ENCODE measurements at regions not wholly inside any gene's neighbourhood (a gene's known extent, or its start where the extent isn't known, plus 50 kb on each side); places are given as distances from the start of the nearest gene placed in this dataset.

DNA sequence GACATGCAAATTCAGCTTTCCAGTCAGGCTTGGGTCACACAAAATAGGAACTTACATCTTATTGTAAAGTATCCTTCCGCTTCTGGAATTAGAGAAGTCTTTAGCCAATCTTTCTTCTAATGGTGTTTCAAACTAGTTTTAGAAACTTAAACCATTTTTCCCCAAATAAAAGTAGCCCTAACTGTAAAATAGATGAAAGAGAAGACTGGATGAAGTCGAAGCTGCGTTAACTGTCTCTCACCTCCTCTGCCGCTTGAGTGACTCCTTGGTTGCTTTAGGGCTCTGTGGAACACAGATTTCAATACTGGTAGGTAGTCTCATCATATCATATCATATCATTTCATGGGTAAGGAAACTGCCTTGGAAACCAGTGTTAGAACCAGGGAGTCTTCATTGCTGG lies 498.4 kb downstream of the XIRP2 start:
- TF ChIP-seq EZH2 (IDR thresholded peaks at IDR 0.05; ENCODE audit: insufficient read depth, poor library complexity, severe bottlenecking) (no peak), EZH2phosphoT487 (IDR thresholded peaks at IDR 0.05; ENCODE audit: insufficient read depth, low read depth) (no peak)

Measured in GM23248 (cell line).